HG03521 (cell line): ENCODE measurements at regions not wholly inside any gene's neighbourhood (a gene's known extent, or its start where the extent isn't known, plus 50 kb on each side); places are given as distances from the start of the nearest gene placed in this dataset.
"Not testable (repeated sequence)": the region's sequence is repeated elsewhere in the genome, so short reads cannot be mapped to it uniquely, and the experiment has no call there.

Experiments
- ATAC-seq: cut with Tn5 transposase; IDR thresholded peaks from one replicate; pipeline ENCODE4 v1.9.1; 2021; ENCODE audit warnings: mild to moderate bottlenecking, moderate library complexity; ENCODE audit not compliant: unreplicated experiment

- ATAC-seq, result no peak
Observed at GRCh38 chr17:77606146-77606864, 352.2 kb upstream of the TNRC6C start.

- no peak for ATAC-seq
Observed at GRCh38 chr17:77606865-77607210, 351.7 kb upstream of the TNRC6C start.

GRCh38 chr17:77607606-77608005 is 350.9 kb upstream of the TNRC6C start:
- no peak for ATAC-seq

- ATAC-seq, result no peak
Observed at GRCh38 chr17:77608431-77608830, 350.1 kb upstream of the TNRC6C start.

GRCh38 chr17:77609553-77610517 is 348.7 kb upstream of the TNRC6C start:
- no peak for ATAC-seq

- no peak for ATAC-seq
Observed at GRCh38 chr17:77610518-77610893, 348.0 kb upstream of the TNRC6C start.

GRCh38 chr17:77610972-77611521 is 347.5 kb upstream of the TNRC6C start:
- ATAC-seq, result no peak

- no peak for ATAC-seq
Observed at GRCh38 chr17:77611791-77612502, 346.6 kb upstream of the TNRC6C start.

- no peak for ATAC-seq
Observed at GRCh38 chr17:77613218-77613617, 345.3 kb upstream of the TNRC6C start.

GRCh38 chr17:77613627-77614026 is 344.9 kb upstream of the TNRC6C start:
- no peak for ATAC-seq

GRCh38 chr17:77615703-77616253 is 342.7 kb upstream of the TNRC6C start:
- no peak for ATAC-seq

- ATAC-seq, result no peak
Observed at GRCh38 chr17:77616254-77616731, 342.2 kb upstream of the TNRC6C start.

- ATAC-seq, result no peak
Observed at GRCh38 chr17:77617516-77617915, 341.0 kb upstream of the TNRC6C start.

- no peak for ATAC-seq
Observed at GRCh38 chr17:77618173-77618572, 340.3 kb upstream of the TNRC6C start.

GRCh38 chr17:77618731-77619130 is 339.8 kb upstream of the TNRC6C start:
- no peak for ATAC-seq

GRCh38 chr17:77619326-77619725 is 339.2 kb upstream of the TNRC6C start:
- ATAC-seq, result no peak

- ATAC-seq, result no peak
Observed at GRCh38 chr17:77619851-77620250, 338.7 kb upstream of the TNRC6C start.

GRCh38 chr17:77620282-77620681 is 338.2 kb upstream of the TNRC6C start:
- no peak for ATAC-seq

- not testable (repeated sequence) for ATAC-seq
Observed at GRCh38 chr17:77622084-77622483, 336.4 kb upstream of the TNRC6C start.

GRCh38 chr17:77622647-77623046 is 335.9 kb upstream of the TNRC6C start:
- ATAC-seq, result no peak

- not testable (repeated sequence) for ATAC-seq
Observed at GRCh38 chr17:77623321-77623720, 335.2 kb upstream of the TNRC6C start.
